Heart left ventricle (tissue), 16 donors: ENCODE measurements at regions not wholly inside any gene's neighbourhood (a gene's known extent, or its start where the extent isn't known, plus 50 kb on each side); places are given as distances from the start of the nearest gene placed in this dataset.

ENCODE experiments used
- ATAC-seq, 4 donors: fragments of 200-7000 bp; cut with Tn5 transposase; one replicate each; pipeline ENCODE4 v1.9.1; 2020 to 2022; ENCODE audit warnings: moderate library complexity in 4 of 4, mild to moderate bottlenecking in 3 of 4, moderate number of reproducible peaks in 1 of 4
- DNase-seq, 5 donors: peaks; one replicate each; pipeline ENCODE4 v3.0.0-alpha.2; 2020
- H3K27ac ChIP-seq, 12 donors: fragments of 200-600 bp; sonication (generic) in 4 of 12; one replicate each; pipeline versions ENCODE4 v1.5.0 to v1.8.0; 2016 to 2022; ENCODE audit warnings: mild to moderate bottlenecking in 2 of 12
- H3K27me3 ChIP-seq, 9 donors: fragments of 200-600 bp; sonication (generic) in 2 of 9; one replicate each; pipeline versions ENCODE4 v1.5.1 to v1.8.0; 2016 to 2022; ENCODE audit warnings: mild to moderate bottlenecking in 3 of 9
- H3K36me3 ChIP-seq, 9 donors: fragments of 200-600 bp; sonication (generic) in 2 of 9; one replicate each; pipeline versions ENCODE4 v1.5.0 to v1.8.0; 2018 to 2022; ENCODE audit warnings: mild to moderate bottlenecking in 2 of 9
- H3K4me1 ChIP-seq, 12 donors: fragments of 200-600 bp; sonication (generic) in 4 of 12; one replicate each; pipeline versions ENCODE4 v1.5.0 to v1.8.0; 2016 to 2022; ENCODE audit warnings: mild to moderate bottlenecking in 3 of 12
- H3K4me3 ChIP-seq, 12 donors: fragments of 200-600 bp; sonication (generic) in 4 of 12; one replicate each; pipeline versions ENCODE4 v1.5.0 to v1.8.0; 2017 to 2022; ENCODE audit warnings: mild to moderate bottlenecking in 9 of 12, moderate library complexity in 4 of 12
- H3K9me3 ChIP-seq, 12 donors: fragments of 200-600 bp; sonication (generic) in 4 of 12; one replicate each; pipeline versions ENCODE4 v1.5.0 to v1.8.0; 2016 to 2022; ENCODE audit warnings: mild to moderate bottlenecking in 1 of 12
- POLR2A ChIP-seq, 2 donors: fragments of 450-650 bp; IDR thresholded peaks; one replicate each; pipeline ENCODE4 v1.6.1; 2017; ENCODE audit warnings: antibody characterized with exemption in 2 of 2, mild to moderate bottlenecking in 2 of 2, moderate library complexity in 2 of 2
- WGBS, 4 donors: extraction: QIAGEN DNeasy Blood & Tissue Kit in 2 of 4; methylation state at CpG; one replicate each; pipeline versions ENCODE4 v1.1.5 to v1.1.7; 2013 to 2018; 5-methylcytosine and 5-hydroxymethylcytosine counted together
- intact Hi-C, 10 donors: fragments of 100-400 bp; cut with DNase I; formaldehyde crosslinking; loops; one replicate each; pipeline versions ENCODE4 v1.11.1 to v1.14.2; 2022
- TF ChIP-seq, protein P1 (sequence below), 12 donors: fragments of 200-600 bp; sonication (generic) in 4 of 12; IDR thresholded peaks; one replicate each; pipeline versions ENCODE4 v1.5.0 to v1.8.0; 2018 to 2022; ENCODE audit warnings: antibody characterized with exemption in 12 of 12, mild to moderate bottlenecking in 5 of 12
- donor health status: ischemic (EF 13 %, LVEDD 7.1; RV severe dilation, severe dysfunction).
- donor health status: healthy with polysubstance abuse.
- donor health status: DM: no; HTN: yes; CAD: no.
- donor health status: DM: no; HTN: no; CAD: no.
- donor health status: ischemic (EF 25% LVEDD 6.9; RV normal size, moderate dysfunction).
- donor health status: ischemic (EF 25% LVEDD 5.7; RV mildly dilated, moderate dysfunction).
- donor health status: healthy.
- donor health status: DM: yes; HTN: yes; CAD: no.
- donor health status: ischemic (EF 35%, LVEDD 5.7; RV mildly dilated, moderate dysfunction).
- donor health status: nonischemic (EF 11% LVEDD 7.7; RV severe dilation, severe dysfunction).
- donor health status: DM: yes; HTN: yes; CAD: no.
- donor health status: PGD.
- donor health status: ischemic (EF 29% LVEDD 5.4; RV normal size, mild dysfunction).
- donor health status: nonischemic (EF 23%, LVEDD 6.1; RV moderate dilation, normal function).

DNA sequence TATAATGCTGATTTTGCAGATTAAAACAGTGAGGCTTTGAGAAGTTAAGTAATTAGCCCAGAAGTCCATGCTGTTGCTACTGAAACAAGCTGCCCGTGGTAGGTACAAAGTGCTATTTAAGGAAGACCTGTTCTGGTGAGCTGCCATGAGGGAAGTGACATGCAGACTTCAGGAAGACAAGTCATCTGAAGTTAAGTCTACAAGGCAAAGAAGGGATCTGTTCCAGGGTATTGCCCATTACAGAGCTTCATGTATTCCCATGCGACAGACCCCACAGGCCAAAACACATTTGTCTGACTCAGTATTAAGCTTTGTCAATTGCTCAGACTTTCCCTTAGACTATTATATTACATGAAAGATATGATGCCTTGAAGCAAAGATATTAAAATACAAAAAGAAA lies 520.8 kb downstream of the FBXO15 start:
- no peaks in the 10 kb centered on the region for H3K36me3 ChIP-seq
- no peak for TF ChIP-seq POLR2A (IDR thresholded peaks at IDR 0.05)
- TF ChIP-seq, protein P1, sequence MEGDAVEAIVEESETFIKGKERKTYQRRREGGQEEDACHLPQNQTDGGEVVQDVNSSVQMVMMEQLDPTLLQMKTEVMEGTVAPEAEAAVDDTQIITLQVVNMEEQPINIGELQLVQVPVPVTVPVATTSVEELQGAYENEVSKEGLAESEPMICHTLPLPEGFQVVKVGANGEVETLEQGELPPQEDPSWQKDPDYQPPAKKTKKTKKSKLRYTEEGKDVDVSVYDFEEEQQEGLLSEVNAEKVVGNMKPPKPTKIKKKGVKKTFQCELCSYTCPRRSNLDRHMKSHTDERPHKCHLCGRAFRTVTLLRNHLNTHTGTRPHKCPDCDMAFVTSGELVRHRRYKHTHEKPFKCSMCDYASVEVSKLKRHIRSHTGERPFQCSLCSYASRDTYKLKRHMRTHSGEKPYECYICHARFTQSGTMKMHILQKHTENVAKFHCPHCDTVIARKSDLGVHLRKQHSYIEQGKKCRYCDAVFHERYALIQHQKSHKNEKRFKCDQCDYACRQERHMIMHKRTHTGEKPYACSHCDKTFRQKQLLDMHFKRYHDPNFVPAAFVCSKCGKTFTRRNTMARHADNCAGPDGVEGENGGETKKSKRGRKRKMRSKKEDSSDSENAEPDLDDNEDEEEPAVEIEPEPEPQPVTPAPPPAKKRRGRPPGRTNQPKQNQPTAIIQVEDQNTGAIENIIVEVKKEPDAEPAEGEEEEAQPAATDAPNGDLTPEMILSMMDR (IDR thresholded peaks at IDR 0.05), result no peak
- H3K27me3 ChIP-seq, result no peaks in the 10 kb centered on the region
- intact Hi-C loops, result no loop called here
- no peaks in the 10 kb centered on the region for H3K4me1 ChIP-seq
- H3K27ac ChIP-seq, result no peak overlapping the region
- ATAC-seq (no peak), DNase-seq (no peak)
- H3K4me3 ChIP-seq, result no peak overlapping the region
- H3K9me3 ChIP-seq, result no peaks in the 10 kb centered on the region
- WGBS, 4 donors, result 54 to 63% (median 56%) methylated on average over 2 of the region's 2 CpGs

DNA sequence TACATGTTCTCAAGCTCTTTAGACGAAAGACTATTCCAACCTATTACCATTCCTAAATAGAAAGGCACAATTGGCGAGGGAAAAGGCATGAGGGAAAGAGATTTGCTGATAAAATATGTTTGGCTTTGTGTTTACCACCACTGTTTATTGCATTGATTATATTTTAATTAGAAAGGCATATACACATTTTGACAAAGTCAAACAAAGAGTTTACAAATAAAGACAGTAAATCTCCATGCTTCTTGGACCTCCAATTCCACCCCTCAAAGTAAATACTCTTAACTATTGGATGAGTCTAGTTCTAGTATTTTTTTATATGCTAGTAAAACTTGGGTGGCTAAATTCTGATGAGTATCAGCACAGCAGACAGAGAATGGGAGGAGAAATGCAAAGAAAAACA lies 521.4 kb downstream of the FBXO15 start:
- no peak overlapping the region for H3K27ac ChIP-seq
- ATAC-seq (no peak), DNase-seq (no peak)
- intact Hi-C loops, result no loop called here
- no peaks in the 10 kb centered on the region for H3K36me3 ChIP-seq
- no peaks in the 10 kb centered on the region for H3K9me3 ChIP-seq
- no peak overlapping the region for H3K4me3 ChIP-seq
- H3K27me3 ChIP-seq, result no peaks in the 10 kb centered on the region
- WGBS, 4 donors, result 86 to 92% (median 89%) methylated on average over 2 of the region's 2 CpGs
- H3K4me1 ChIP-seq, result no peaks in the 10 kb centered on the region
- TF ChIP-seq, protein P1 (IDR thresholded peaks at IDR 0.05), result no peak
- TF ChIP-seq POLR2A (IDR thresholded peaks at IDR 0.05), result no peak

DNA sequence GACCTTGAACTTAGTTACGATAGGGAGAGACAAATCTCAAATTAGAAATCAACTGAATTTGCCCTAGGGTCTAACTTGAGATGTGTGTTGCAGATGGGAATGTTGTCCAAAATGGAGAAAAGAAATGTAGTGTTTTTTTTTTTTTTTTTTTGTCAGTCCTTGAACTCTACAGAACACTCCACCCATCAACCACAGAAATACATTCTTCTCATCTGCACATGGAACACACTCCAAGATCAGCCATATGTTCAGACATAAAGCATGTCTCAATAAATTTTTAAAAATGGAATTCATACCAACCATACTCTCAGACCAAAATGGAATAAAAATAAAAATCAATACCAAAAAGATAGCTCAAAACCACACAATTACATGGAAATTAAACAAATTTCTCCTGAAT lies 526.5 kb downstream of the FBXO15 start:
- WGBS, 4 donors, result 82 to 93% (median 87%) methylated on average over 1 of the region's 1 CpG
- Histone ChIP-seq H3K9me3 (no peaks in the 10 kb centered on the region), H3K36me3 (no peaks in the 10 kb centered on the region), H3K27me3 (no peaks in the 10 kb centered on the region), H3K4me1 (no peaks in the 10 kb centered on the region), H3K27ac (no peak overlapping the region), H3K4me3 (no peak overlapping the region)
- intact Hi-C loops, result no loop called here
- ATAC-seq, result no peak
- no peak for TF ChIP-seq POLR2A (IDR thresholded peaks at IDR 0.05)
- TF ChIP-seq, protein P1 (IDR thresholded peaks at IDR 0.05), result no peak
- no peak for DNase-seq

DNA sequence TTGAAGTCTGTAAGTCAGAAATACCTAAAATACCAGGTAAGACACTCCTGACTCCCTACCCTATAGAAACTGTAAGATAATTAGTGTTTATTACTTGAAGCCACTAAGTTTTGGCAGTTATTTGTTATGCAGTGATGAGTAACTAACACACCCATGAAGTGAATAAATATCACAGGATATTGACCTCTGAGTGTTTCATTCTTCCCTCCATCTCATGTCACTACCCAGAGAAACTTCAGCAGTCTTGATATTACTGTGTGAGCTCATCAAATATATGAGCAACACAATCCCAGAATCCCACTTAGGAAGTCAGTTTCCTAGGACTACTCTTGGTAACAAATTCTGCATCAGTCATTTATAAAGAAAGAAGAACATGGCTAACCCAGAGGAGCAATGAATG lies 529.7 kb downstream of the FBXO15 start:
- intact Hi-C loops, result loop anchor here in 1 of 10 donors (10.0 kb wide), 1 partner anchor 57 kb away; no protein-coding TSS in a partner anchor
- H3K27ac ChIP-seq, result no peak overlapping the region

More for the DNA sequence above, 529.7 kb downstream of the FBXO15 start:
- Histone ChIP-seq H3K36me3 (no peaks in the 10 kb centered on the region), H3K4me3 (no peak overlapping the region), H3K4me1 (no peaks in the 10 kb centered on the region), H3K9me3 (no peaks in the 10 kb centered on the region), H3K27me3 (no peaks in the 10 kb centered on the region)
- DNase-seq (no peak), ATAC-seq (no peak)
- TF ChIP-seq POLR2A (IDR thresholded peaks at IDR 0.05), result no peak
- TF ChIP-seq, protein P1 (IDR thresholded peaks at IDR 0.05), result no peak
